ENCODE measurements at regions not wholly inside any gene's neighbourhood (a gene's known extent, or its start where the extent isn't known, plus 50 kb on each side); places are given as distances from the start of the nearest gene placed in this dataset.

DNA sequence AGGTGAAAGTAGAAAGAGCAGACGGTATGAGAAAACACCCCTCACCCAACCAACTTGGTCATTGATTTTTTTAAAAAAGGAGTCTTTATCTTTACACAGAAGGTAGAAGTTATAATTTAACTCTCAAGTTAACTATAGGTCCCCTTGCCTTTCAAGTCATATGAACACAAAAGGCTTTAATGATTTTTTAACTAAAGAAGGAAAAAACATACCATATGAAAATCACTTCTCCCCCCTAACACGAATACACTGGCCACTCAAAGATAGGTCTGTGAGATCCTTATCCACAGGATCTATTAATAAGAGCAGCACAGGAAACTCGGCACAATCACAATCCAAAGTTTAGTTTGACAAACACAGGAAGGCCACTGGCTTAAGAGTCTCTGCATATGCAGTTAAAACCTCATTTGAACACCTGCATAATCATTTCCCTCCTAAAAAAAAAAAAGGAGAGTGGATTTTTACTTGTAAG lies 138.0 kb downstream of the ENC1 start:
- TF ChIP-seq, protein P1, sequence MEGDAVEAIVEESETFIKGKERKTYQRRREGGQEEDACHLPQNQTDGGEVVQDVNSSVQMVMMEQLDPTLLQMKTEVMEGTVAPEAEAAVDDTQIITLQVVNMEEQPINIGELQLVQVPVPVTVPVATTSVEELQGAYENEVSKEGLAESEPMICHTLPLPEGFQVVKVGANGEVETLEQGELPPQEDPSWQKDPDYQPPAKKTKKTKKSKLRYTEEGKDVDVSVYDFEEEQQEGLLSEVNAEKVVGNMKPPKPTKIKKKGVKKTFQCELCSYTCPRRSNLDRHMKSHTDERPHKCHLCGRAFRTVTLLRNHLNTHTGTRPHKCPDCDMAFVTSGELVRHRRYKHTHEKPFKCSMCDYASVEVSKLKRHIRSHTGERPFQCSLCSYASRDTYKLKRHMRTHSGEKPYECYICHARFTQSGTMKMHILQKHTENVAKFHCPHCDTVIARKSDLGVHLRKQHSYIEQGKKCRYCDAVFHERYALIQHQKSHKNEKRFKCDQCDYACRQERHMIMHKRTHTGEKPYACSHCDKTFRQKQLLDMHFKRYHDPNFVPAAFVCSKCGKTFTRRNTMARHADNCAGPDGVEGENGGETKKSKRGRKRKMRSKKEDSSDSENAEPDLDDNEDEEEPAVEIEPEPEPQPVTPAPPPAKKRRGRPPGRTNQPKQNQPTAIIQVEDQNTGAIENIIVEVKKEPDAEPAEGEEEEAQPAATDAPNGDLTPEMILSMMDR (IDR thresholded peaks at IDR 0.05): no peak
- TF ChIP-seq POLR2A (IDR thresholded peaks at IDR 0.05): no peak
